Loucy (cell line): ENCODE measurements at regions not wholly inside any gene's neighbourhood (a gene's known extent, or its start where the extent isn't known, plus 50 kb on each side); places are given as distances from the start of the nearest gene placed in this dataset.

ENCODE experiments used
- H2AFZ ChIP-seq: fragments of 200-600 bp; sonication (generic); 2 replicates; pipeline ENCODE4 v1.6.0; 2016; ENCODE audit warnings: antibody characterized with exemption, mild to moderate bottlenecking, low read length, moderate library complexity
- H3F3A ChIP-seq: fragments of 200-600 bp; 2 replicates; pipeline ENCODE4 v1.6.0; 2016; ENCODE audit warnings: antibody characterized with exemption, low read depth, mild to moderate bottlenecking
- H3K27me3 ChIP-seq: fragments of 200-600 bp; sonication (generic); 2 replicates; pipeline ENCODE4 v1.6.1; 2014; ENCODE audit warnings: low read length, mild to moderate bottlenecking; ENCODE audit not compliant: insufficient read depth, poor library complexity, severe bottlenecking
- H3K36me3 ChIP-seq: fragments of 200-600 bp; sonication (generic); 2 replicates; pipeline ENCODE4 v1.6.1; 2016; ENCODE audit warnings: low read length; ENCODE audit not compliant: insufficient read depth
- H3K4me1 ChIP-seq: fragments of 200-600 bp; sonication (generic); 2 replicates; pipeline ENCODE4 v1.5.1; 2014; ENCODE audit warnings: low read length, mild to moderate bottlenecking; ENCODE audit not compliant: insufficient read depth, poor library complexity, severe bottlenecking
- H3K4me2 ChIP-seq: fragments of 200-600 bp; sonication (generic); 2 replicates; pipeline ENCODE4 v1.6.0; 2014; ENCODE audit warnings: antibody characterized with exemption, low read length, low read depth, mild to moderate bottlenecking; ENCODE audit not compliant: poor library complexity, severe bottlenecking
- H3K4me3 ChIP-seq: fragments of 200-600 bp; sonication (generic); 2 replicates; pipeline ENCODE4 v1.5.1; 2014; ENCODE audit warnings: low read length, mild to moderate bottlenecking, mixed read lengths; ENCODE audit not compliant: poor library complexity, severe bottlenecking
- H3K79me2 ChIP-seq: fragments of 200-600 bp; sonication (generic); 2 replicates; pipeline ENCODE4 v1.6.1; 2014; ENCODE audit warnings: low read length; ENCODE audit not compliant: insufficient read depth
- H3K9ac ChIP-seq: fragments of 200-600 bp; sonication (generic); 2 replicates; pipeline ENCODE4 v1.6.0; 2014; ENCODE audit warnings: mild to moderate bottlenecking, low read depth, low read length, moderate library complexity; ENCODE audit not compliant: poor library complexity, severe bottlenecking
- H3K9me2 ChIP-seq: fragments of 200-600 bp; sonication (generic); replicated peaks from 2 replicates; pipeline ENCODE4 v1.6.1; 2016; ENCODE audit warnings: low read depth, low read length, mixed read lengths
- H3K9me3 ChIP-seq: fragments of 200-600 bp; sonication (generic); 2 replicates; pipeline ENCODE4 v1.6.1; 2014; ENCODE audit warnings: mild to moderate bottlenecking, antibody characterized with exemption, low read length, low read depth; ENCODE audit not compliant: insufficient read depth
- H4K20me1 ChIP-seq: fragments of 200-600 bp; sonication (generic); 2 replicates; pipeline ENCODE4 v1.6.0; 2014; ENCODE audit warnings: antibody characterized with exemption, low read length, mild to moderate bottlenecking; ENCODE audit not compliant: insufficient read depth, poor library complexity, severe bottlenecking
- EZH2phosphoT487 ChIP-seq: fragments of 200-600 bp; IDR thresholded peaks from 2 replicates; pipeline ENCODE4 v1.6.1; 2018; ENCODE audit warnings: antibody characterized with exemption, mild to moderate bottlenecking, moderate library complexity, borderline replicate concordance
- TF ChIP-seq, protein P1 (sequence below): fragments of 200-600 bp; sonication (generic); conservative IDR thresholded peaks from 2 replicates; pipeline ENCODE4 v1.5.1; 2014; ENCODE audit warnings: mild to moderate bottlenecking, antibody characterized with exemption, low read length

DNA sequence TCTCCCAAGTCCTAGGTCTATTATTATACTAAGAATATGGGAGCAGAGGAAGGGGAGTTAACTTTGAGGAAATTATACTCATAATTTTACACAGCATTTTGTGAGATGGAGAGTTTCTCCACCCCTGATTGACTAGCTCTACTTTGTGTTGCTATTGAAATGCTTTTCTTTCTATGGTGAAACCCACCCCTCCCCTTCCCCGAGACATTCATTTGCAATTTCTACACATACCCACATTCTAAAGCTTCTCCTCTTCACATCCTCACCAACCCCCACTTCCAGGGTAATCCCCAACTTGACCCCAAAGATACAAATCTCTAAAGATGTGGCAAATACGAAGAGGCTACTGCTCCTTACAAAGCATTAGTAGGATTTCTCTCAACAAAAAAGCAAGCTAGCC lies 992.2 kb downstream of the BCL11A start:
- Histone ChIP-seq H2AFZ (no peak overlapping the region), H3K4me2 (no peak overlapping the region), H3K27me3 (no peaks in the 10 kb centered on the region), H3K9me2 (no peaks in the 10 kb centered on the region), H3K4me1 (peaks cover 2% of the 10 kb centered on the region), H3K9me3 (no peaks in the 10 kb centered on the region), H3F3A (no peaks in the 10 kb centered on the region), H3K4me3 (no peak overlapping the region), H3K36me3 (no peaks in the 10 kb centered on the region), H3K9ac (no peak overlapping the region), H4K20me1 (no peaks in the 10 kb centered on the region), H3K79me2 (no peaks in the 10 kb centered on the region)
- TF ChIP-seq EZH2phosphoT487, result no peak
- TF ChIP-seq, protein P1, sequence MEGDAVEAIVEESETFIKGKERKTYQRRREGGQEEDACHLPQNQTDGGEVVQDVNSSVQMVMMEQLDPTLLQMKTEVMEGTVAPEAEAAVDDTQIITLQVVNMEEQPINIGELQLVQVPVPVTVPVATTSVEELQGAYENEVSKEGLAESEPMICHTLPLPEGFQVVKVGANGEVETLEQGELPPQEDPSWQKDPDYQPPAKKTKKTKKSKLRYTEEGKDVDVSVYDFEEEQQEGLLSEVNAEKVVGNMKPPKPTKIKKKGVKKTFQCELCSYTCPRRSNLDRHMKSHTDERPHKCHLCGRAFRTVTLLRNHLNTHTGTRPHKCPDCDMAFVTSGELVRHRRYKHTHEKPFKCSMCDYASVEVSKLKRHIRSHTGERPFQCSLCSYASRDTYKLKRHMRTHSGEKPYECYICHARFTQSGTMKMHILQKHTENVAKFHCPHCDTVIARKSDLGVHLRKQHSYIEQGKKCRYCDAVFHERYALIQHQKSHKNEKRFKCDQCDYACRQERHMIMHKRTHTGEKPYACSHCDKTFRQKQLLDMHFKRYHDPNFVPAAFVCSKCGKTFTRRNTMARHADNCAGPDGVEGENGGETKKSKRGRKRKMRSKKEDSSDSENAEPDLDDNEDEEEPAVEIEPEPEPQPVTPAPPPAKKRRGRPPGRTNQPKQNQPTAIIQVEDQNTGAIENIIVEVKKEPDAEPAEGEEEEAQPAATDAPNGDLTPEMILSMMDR, result no peak

- Histone ChIP-seq H3K4me1 (peaks cover 2% of the 10 kb centered on the region), H3K36me3 (no peaks in the 10 kb centered on the region), H2AFZ (no peak overlapping the region), H4K20me1 (no peaks in the 10 kb centered on the region), H3K4me2 (no peak overlapping the region), H3K79me2 (no peaks in the 10 kb centered on the region), H3F3A (no peaks in the 10 kb centered on the region), H3K27me3 (no peaks in the 10 kb centered on the region), H3K4me3 (no peak overlapping the region), H3K9me3 (no peaks in the 10 kb centered on the region), H3K9ac (no peak overlapping the region), H3K9me2 (no peaks in the 10 kb centered on the region)
- no peak for TF ChIP-seq EZH2phosphoT487
- TF ChIP-seq, protein P1, result no peak
Measured at GRCh38 chr2:59560769-59561168, 992.7 kb downstream of the BCL11A start.

DNA sequence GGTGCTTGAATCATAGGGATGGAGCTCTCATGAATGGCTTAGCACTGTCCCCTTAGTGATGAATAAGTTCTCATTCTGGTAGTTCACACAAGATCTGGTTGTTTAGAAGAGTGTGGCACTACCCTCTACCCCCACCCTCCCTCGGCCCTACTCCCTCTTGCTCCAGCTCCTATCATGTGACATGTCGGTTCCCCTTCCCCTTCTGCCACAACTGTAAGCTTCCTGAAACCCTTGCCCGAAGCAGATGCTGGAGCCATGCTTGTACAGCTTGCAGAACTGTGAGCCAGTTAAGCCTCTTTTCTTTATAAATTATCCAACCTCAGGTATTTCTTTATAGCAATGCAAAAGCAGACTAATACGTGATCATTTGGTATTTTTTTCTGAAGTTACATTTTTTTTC lies 1012.6 kb downstream of the BCL11A start:
- H3K4me3 ChIP-seq, result no peak overlapping the region
- no peaks in the 10 kb centered on the region for H4K20me1 ChIP-seq
- H3K9me3 ChIP-seq, result no peaks in the 10 kb centered on the region
- no peaks in the 10 kb centered on the region for H3K27me3 ChIP-seq
- H3K9me2 ChIP-seq, result no peaks in the 10 kb centered on the region
- H3K9ac ChIP-seq, result no peak overlapping the region
- no peak overlapping the region for H3K4me2 ChIP-seq
- H3K36me3 ChIP-seq, result no peaks in the 10 kb centered on the region
- TF ChIP-seq, protein P1, result no peak
- TF ChIP-seq EZH2phosphoT487, result no peak
- no peaks in the 10 kb centered on the region for H3K79me2 ChIP-seq
- no peaks in the 10 kb centered on the region for H3K4me1 ChIP-seq
- no peak overlapping the region for H2AFZ ChIP-seq
- no peaks in the 10 kb centered on the region for H3F3A ChIP-seq
